ENCODE measurements at regions not wholly inside any gene's neighbourhood (a gene's known extent, or its start where the extent isn't known, plus 50 kb on each side); places are given as distances from the start of the nearest gene placed in this dataset.

DNA sequence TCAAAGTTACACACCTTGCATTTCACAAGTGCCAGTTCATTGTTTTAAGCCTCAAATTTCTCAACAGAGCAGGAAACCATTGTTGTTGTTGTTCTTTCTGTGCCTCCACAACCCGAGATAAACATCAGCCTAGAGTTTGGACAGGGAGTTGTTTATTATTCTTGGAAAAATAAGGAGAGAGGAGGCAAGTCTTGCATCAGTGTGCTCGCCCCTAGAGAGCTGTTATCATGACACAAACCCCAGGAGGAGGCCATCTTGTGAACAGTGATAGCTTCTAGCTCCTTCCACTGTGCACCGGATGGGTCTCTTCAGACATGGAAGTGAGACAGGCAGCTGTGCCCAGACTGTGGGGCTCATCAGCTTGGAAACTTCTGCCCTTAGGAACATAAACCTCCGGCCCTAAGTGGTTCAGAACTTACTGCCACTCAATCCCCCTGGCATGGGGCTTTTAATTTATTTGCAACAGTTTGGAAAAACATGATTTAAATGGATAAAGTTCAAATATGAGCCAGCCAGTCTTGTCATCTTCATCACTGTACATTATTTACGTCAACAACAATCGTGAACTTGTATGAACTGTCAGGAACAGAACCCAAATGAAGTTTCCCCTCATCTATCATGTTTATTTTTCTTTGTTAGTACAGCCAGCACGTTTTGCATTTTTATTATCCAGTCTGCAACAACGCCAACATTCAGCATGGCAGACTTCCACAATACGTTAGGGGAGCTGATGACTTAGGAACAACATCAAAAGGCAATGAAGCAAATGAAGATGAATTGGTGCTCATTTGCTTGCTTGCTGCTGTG lies 181.7 kb upstream of the S1PR3 start:
- in situ Hi-C loops (cut with MboI; ENCODE audit: low sequenced_read_pairs), result no loop called here

- in situ Hi-C loops (cut with MboI; ENCODE audit: low sequenced_read_pairs), result no loop called here
Measured at GRCh38 chr9:88810826-88811225, 180.4 kb upstream of the S1PR3 start.

GRCh38 chr9:88811511-88811910 lies 179.8 kb upstream of the S1PR3 start:
- in situ Hi-C loops (cut with MboI; ENCODE audit: low sequenced_read_pairs), result no loop called here

- in situ Hi-C loops (cut with MboI; ENCODE audit: low sequenced_read_pairs), result no loop called here
Measured at GRCh38 chr9:88812938-88813637, 178.2 kb upstream of the S1PR3 start.

- in situ Hi-C loops (cut with MboI; ENCODE audit: low sequenced_read_pairs), result no loop called here
Measured at GRCh38 chr9:88813638-88814209, 177.5 kb upstream of the S1PR3 start.

DNA sequence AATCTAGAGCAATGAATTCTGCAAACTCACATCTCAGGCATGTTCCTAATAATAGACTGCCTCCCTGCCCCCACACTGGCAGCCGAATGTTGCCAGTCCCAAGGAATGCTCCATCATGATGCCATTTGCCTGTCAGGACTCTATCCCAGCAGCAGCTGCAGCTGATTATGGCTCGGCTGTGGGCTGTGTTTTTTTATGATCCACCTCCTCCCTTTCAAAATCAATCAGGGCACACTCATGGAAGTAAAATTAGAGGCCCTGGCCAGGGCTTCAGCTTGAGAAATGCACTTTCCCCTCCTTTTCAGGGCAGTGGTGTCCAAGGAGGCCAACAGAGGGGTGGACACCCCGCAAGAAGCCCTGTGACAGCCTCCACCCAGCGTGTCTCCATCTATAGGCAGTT lies 176.7 kb upstream of the S1PR3 start:
- in situ Hi-C loops (cut with MboI; ENCODE audit: low sequenced_read_pairs), result no loop called here

DNA sequence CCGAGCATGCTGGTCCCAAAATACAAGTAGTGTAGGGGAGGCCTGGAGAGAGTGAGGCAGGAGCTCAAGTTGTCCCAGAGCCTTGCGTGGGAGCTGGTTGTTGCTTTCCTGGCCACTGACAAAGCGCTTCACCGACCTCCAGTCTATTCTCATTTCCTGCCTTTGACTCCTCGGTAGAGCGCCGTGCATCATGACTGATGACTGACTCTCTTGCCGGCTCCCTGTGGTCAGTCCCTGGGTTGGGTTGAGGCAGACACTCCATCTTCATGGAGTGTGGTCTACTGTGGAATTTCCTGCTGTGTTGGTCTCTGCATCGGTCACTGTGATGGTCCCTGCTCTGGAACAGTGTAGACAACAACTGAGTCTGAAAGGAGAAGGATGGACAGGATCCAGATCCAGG lies 175.1 kb upstream of the S1PR3 start:
- in situ Hi-C loops (cut with MboI; ENCODE audit: low sequenced_read_pairs), result no loop called here

- in situ Hi-C loops (cut with MboI; ENCODE audit: low sequenced_read_pairs), result no loop called here
Measured at GRCh38 chr9:88816591-88816990, 174.7 kb upstream of the S1PR3 start.

DNA sequence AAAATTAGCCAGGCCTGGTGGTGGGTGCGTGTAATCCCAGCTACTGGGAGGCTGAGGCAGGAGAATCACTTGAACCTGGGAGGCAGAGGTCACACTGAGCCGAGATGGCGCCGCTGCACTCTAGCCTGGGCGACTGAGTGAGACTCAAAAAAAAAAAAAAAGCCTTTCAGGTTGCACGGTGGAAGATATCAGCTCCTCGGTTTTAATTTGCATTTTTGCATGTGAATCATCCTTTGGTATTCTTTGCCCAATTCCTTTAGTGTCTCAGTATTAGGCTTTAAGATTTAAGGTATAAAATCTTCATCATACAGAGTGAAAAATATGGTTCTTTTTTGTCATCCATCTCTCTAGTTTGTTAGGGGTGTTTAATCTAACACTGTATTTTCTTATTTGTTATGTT lies 173.6 kb upstream of the S1PR3 start:
- in situ Hi-C loops (cut with MboI; ENCODE audit: low sequenced_read_pairs), result no loop called here

GRCh38 chr9:88818495-88819201 lies 172.6 kb upstream of the S1PR3 start:
- in situ Hi-C loops (cut with MboI; ENCODE audit: low sequenced_read_pairs), result no loop called here

DNA sequence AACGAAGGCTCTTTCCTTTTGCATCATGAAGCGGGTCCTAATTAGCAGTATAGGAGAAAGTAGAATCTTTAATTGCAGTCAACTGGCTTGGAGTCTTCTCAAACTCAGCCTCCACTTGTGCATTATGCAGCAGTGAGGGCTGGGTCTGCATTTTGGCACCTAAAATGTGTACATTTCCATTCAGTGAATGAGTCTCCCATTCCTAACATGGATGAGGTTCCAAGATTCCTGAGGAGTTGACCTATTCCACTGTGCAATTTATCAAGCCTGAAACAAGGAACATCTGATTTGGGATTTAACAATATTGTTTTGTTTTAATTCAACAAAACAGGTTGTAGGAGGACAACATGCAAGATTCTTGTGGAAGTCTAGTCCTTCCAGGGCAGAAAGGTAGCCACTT lies 171.8 kb upstream of the S1PR3 start:
- in situ Hi-C loops (cut with MboI; ENCODE audit: low sequenced_read_pairs), result no loop called here

GRCh38 chr9:88820055-88820454 lies 171.2 kb upstream of the S1PR3 start:
- in situ Hi-C loops (cut with MboI; ENCODE audit: low sequenced_read_pairs), result no loop called here

- in situ Hi-C loops (cut with MboI; ENCODE audit: low sequenced_read_pairs), result no loop called here
Measured at GRCh38 chr9:88821033-88821745, 170.1 kb upstream of the S1PR3 start.

- in situ Hi-C loops (cut with MboI; ENCODE audit: low sequenced_read_pairs), result no loop called here
Measured at GRCh38 chr9:88821746-88822106, 169.5 kb upstream of the S1PR3 start.

DNA sequence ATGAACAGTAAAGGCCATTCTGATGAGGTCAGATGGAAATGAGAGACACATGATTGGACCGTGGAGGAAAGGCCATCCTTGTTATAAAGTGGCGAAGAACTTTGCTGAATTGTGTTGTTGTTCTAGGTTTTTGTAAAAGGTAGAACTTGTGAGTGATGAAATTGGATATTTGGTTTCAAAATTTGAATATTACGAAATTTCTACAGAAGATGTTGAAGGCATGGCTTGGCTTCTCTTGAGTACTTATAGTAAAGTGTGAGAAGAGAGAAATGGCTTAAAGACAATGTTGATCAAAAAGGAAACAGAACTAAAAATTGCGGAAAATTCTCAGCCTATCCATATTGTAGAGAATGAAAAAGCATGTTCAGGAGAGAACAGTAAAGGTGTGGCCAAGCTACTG lies 166.6 kb upstream of the S1PR3 start:
- in situ Hi-C loops (cut with MboI; ENCODE audit: low sequenced_read_pairs), result no loop called here

DNA sequence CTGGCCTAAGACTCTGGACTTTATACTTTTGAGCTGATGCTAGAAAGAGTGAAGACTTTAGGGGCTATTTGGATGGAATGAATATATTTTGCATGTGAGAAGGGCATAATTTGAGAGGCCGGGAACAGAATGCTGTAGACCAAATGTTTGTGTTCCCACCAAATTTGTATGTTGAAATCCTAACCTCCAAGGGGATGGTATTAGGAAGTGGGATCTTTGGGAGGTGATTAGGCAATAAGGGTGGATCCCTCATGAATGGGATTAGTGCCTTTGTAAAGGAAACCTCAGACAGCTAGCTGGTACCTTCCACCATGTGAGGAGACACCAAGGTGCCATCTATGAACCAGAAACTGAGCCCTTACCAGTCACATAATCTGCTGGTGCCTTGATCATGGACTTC lies 165.1 kb upstream of the S1PR3 start:
- in situ Hi-C loops (cut with MboI; ENCODE audit: low sequenced_read_pairs), result no loop called here

DNA sequence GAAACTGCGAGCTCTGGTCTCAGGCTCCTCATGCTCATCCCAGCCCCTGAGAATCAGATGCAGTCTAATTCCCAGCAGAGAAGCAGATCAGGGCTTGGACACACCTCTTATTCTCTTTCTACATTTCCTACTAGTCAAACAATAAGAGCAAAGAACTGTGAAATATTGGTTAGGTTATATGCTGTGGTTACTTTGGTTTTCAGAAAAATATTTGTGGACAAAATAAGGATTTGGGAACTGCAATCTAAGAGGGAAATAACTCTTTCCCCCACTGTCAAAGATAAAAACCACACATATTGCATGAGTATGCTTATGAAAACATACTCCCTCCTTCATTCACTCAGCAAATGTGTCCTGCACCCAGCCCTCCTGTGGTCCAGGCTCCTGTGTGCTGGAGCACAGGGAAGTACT lies 164.5 kb upstream of the S1PR3 start:
- in situ Hi-C loops (cut with MboI; ENCODE audit: low sequenced_read_pairs), result no loop called here

DNA sequence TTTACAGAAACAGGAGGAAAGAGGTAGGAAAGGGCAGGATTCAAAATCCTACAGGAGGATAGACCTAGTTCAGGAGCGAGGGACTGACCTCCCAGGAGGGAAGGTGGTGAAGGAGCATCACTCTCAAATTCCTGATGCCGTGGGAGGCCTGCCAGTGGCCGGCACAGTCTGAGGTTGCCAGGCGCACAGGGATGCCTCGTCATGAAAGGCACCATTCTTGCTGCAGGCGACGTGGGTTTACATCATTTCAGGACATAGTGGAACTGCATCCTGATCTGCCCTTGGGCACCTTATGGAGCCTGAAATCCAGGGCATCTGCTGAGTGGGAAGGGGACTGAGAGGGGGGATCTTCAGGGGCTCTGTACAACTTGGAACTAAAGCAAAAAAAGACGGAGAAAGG lies 163.2 kb upstream of the S1PR3 start:
- in situ Hi-C loops (cut with MboI; ENCODE audit: low sequenced_read_pairs), result no loop called here

GRCh38 chr9:88828492-88828974 lies 162.7 kb upstream of the S1PR3 start:
- in situ Hi-C loops (cut with MboI; ENCODE audit: low sequenced_read_pairs), result no loop called here

DNA sequence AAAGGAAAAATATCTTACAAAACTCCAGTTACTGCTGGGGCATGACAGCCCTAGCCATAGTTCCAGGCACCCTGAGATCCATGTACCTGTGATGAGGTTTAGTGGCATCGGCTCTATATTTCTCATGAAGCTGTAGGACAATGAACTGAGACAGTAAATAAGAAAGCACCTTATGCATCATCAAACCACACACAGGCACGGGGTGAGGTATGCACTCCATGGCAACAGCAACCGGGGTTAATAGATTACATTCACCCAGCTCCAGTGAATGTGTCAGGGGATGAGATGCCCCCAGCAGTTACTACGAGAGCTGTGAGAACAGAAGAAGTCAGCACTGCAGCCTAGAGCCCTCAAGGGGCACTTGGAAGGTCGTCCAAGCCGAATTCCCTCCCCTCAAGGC lies 162.0 kb upstream of the S1PR3 start:
- in situ Hi-C loops (cut with MboI; ENCODE audit: low sequenced_read_pairs), result no loop called here

Measured in HL-60/S4 treated with phorbol 12-myristate 13-acetate at 8.2 ng/mL for 4 days and 3 days (cell line).